ENCODE measurements at regions not wholly inside any gene's neighbourhood (a gene's known extent, or its start where the extent isn't known, plus 50 kb on each side); places are given as distances from the start of the nearest gene placed in this dataset.
"Not testable (repeated sequence)": the region's sequence is repeated elsewhere in the genome, so short reads cannot be mapped to it uniquely, and the experiment has no call there.

GRCh38 chr2:22970284-22970975, 414.5 kb upstream of the KLHL29 start:
- H3K27me3 ChIP-seq (ENCODE audit: control insufficient read depth in 3 of 3, insufficient read depth in 3 of 3, low read depth in 1 of 3, low read length in 3 of 3), result no peaks in the 10 kb centered on the region
- WGBS, 2 donors (ENCODE audit: extremely low coverage in 2 of 2, insufficient read length in 2 of 2, insufficient replicate concordance in 1 of 2), result no CpG with 5 or more reads among the region's 8 CpGs
- H3K9ac ChIP-seq (ENCODE audit: low read depth, low read length, poor library complexity), result no peak overlapping the region
- no peaks in the 10 kb centered on the region for H3K9me3 ChIP-seq (replicated peaks in 1 of 2; ENCODE audit: control insufficient read depth in 2 of 2, insufficient read depth in 1 of 2, low read depth in 1 of 2, low read length in 2 of 2)
- H3K4me1 ChIP-seq (ENCODE audit: control insufficient read depth in 2 of 2, insufficient read depth in 1 of 2, low read depth in 1 of 2, low read length in 2 of 2), result peaks cover 0 to 3% of the 10 kb centered on the region in 2 donors
- no peak overlapping the region for H3K4me3 ChIP-seq (ENCODE audit: low read length in 2 of 2)
- no peak overlapping the region for H3K4me2 ChIP-seq (ENCODE audit: insufficient read depth, low read length, poor library complexity, severe bottlenecking)
- H3K4ac ChIP-seq (ENCODE audit: low read length), result no peak overlapping the region
- H2BK12ac ChIP-seq (ENCODE audit: low read length), result no peak overlapping the region
- no peak overlapping the region for H2BK5ac ChIP-seq (ENCODE audit: low read length)
- H3K36me3 ChIP-seq (replicated peaks in 1 of 2; ENCODE audit: control insufficient read depth in 2 of 2, insufficient read depth in 2 of 2, low read length in 2 of 2), result no peaks in the 10 kb centered on the region
- H2AK5ac ChIP-seq (ENCODE audit: low read depth, low read length), result no peak overlapping the region
- no peak overlapping the region for H4K91ac ChIP-seq (ENCODE audit: low read depth, low read length, poor library complexity)
- no peak overlapping the region for H4K8ac ChIP-seq (ENCODE audit: low read depth, low read length)
- no peaks in the 10 kb centered on the region for H3K79me1 ChIP-seq (ENCODE audit: low read depth, low read length)
- no peak overlapping the region for H3K27ac ChIP-seq (replicated peaks; ENCODE audit: low read length)
- H2AFZ ChIP-seq (ENCODE audit: low read length), result no peak overlapping the region
- no peak overlapping the region for H3K14ac ChIP-seq (ENCODE audit: low read length)
- no peak overlapping the region for H3K23ac ChIP-seq (ENCODE audit: low read depth, low read length, poor library complexity)
- H2BK15ac ChIP-seq (ENCODE audit: low read length), result no peak overlapping the region
- no peak overlapping the region for H3K18ac ChIP-seq (ENCODE audit: low read length)
- DNase-seq (ENCODE audit: low spot score), result no peak
- no peak overlapping the region for H2BK120ac ChIP-seq (ENCODE audit: low read depth, low read length)

GRCh38 chr2:22970991-22971390, 414.0 kb upstream of the KLHL29 start:
- H4K8ac ChIP-seq (ENCODE audit: low read depth, low read length), result no peak overlapping the region
- H2AFZ ChIP-seq (ENCODE audit: low read length), result no peak overlapping the region
- no peak overlapping the region for H3K4ac ChIP-seq (ENCODE audit: low read length)
- H2BK12ac ChIP-seq (ENCODE audit: low read length), result no peak overlapping the region
- WGBS, 2 donors (ENCODE audit: extremely low coverage in 2 of 2, insufficient read length in 2 of 2, insufficient replicate concordance in 1 of 2), result no CpG with 5 or more reads among the region's 2 CpGs
- no peak overlapping the region for H2BK5ac ChIP-seq (ENCODE audit: low read length)
- no peaks in the 10 kb centered on the region for H3K9me3 ChIP-seq (replicated peaks in 1 of 2; ENCODE audit: control insufficient read depth in 2 of 2, insufficient read depth in 1 of 2, low read depth in 1 of 2, low read length in 2 of 2)
- H2AK5ac ChIP-seq (ENCODE audit: low read depth, low read length), result no peak overlapping the region
- no peak overlapping the region for H3K23ac ChIP-seq (ENCODE audit: low read depth, low read length, poor library complexity)
- H3K27me3 ChIP-seq (ENCODE audit: control insufficient read depth in 3 of 3, insufficient read depth in 3 of 3, low read depth in 1 of 3, low read length in 3 of 3), result no peaks in the 10 kb centered on the region
- H3K18ac ChIP-seq (ENCODE audit: low read length), result peak overlapping the region; percentile 18
- no peaks in the 10 kb centered on the region for H3K36me3 ChIP-seq (replicated peaks in 1 of 2; ENCODE audit: control insufficient read depth in 2 of 2, insufficient read depth in 2 of 2, low read length in 2 of 2)
- no peak overlapping the region for H4K91ac ChIP-seq (ENCODE audit: low read depth, low read length, poor library complexity)
- no peak for DNase-seq (ENCODE audit: low spot score)
- H3K27ac ChIP-seq (replicated peaks; ENCODE audit: low read length), result no peak overlapping the region
- no peak overlapping the region for H3K9ac ChIP-seq (ENCODE audit: low read depth, low read length, poor library complexity)
- H3K4me1 ChIP-seq (ENCODE audit: control insufficient read depth in 2 of 2, insufficient read depth in 1 of 2, low read depth in 1 of 2, low read length in 2 of 2), result peaks cover 0 to 3% of the 10 kb centered on the region in 2 donors
- no peak overlapping the region for H3K4me3 ChIP-seq (ENCODE audit: low read length in 2 of 2)
- no peak overlapping the region for H3K14ac ChIP-seq (ENCODE audit: low read length)
- H2BK15ac ChIP-seq (ENCODE audit: low read length), result no peak overlapping the region
- no peak overlapping the region for H2BK120ac ChIP-seq (ENCODE audit: low read depth, low read length)
- H3K79me1 ChIP-seq (ENCODE audit: low read depth, low read length), result no peaks in the 10 kb centered on the region
- no peak overlapping the region for H3K4me2 ChIP-seq (ENCODE audit: insufficient read depth, low read length, poor library complexity, severe bottlenecking)

- H3K27ac ChIP-seq (replicated peaks; ENCODE audit: low read length), result no peak overlapping the region
- H4K91ac ChIP-seq (ENCODE audit: low read depth, low read length, poor library complexity), result no peak overlapping the region
- H3K9me3 ChIP-seq (replicated peaks in 1 of 2; ENCODE audit: control insufficient read depth in 2 of 2, insufficient read depth in 1 of 2, low read depth in 1 of 2, low read length in 2 of 2), result no peaks in the 10 kb centered on the region
- H2AK5ac ChIP-seq (ENCODE audit: low read depth, low read length), result no peak overlapping the region
- no peaks in the 10 kb centered on the region for H3K27me3 ChIP-seq (ENCODE audit: control insufficient read depth in 3 of 3, insufficient read depth in 3 of 3, low read depth in 1 of 3, low read length in 3 of 3)
- peaks cover 2% of the 10 kb centered on the region for H3K79me1 ChIP-seq (ENCODE audit: low read depth, low read length)
- no peak overlapping the region for H3K9ac ChIP-seq (ENCODE audit: low read depth, low read length, poor library complexity)
- H3K14ac ChIP-seq (ENCODE audit: low read length), result no peak overlapping the region
- H3K4me3 ChIP-seq (ENCODE audit: low read length in 2 of 2), result no peak overlapping the region
- H3K4ac ChIP-seq (ENCODE audit: low read length), result no peak overlapping the region
- no peak overlapping the region for H2BK5ac ChIP-seq (ENCODE audit: low read length)
- H3K4me2 ChIP-seq (ENCODE audit: insufficient read depth, low read length, poor library complexity, severe bottlenecking), result no peak overlapping the region
- H2BK12ac ChIP-seq (ENCODE audit: low read length), result no peak overlapping the region
- H2BK120ac ChIP-seq (ENCODE audit: low read depth, low read length), result no peak overlapping the region
- no peak overlapping the region for H3K18ac ChIP-seq (ENCODE audit: low read length)
- H2BK15ac ChIP-seq (ENCODE audit: low read length), result no peak overlapping the region
- no peak overlapping the region for H4K8ac ChIP-seq (ENCODE audit: low read depth, low read length)
- H3K36me3 ChIP-seq (replicated peaks in 1 of 2; ENCODE audit: control insufficient read depth in 2 of 2, insufficient read depth in 2 of 2, low read length in 2 of 2), result no peaks in the 10 kb centered on the region
- no peak for DNase-seq (ENCODE audit: low spot score)
- H3K23ac ChIP-seq (ENCODE audit: low read depth, low read length, poor library complexity), result no peak overlapping the region
- no peaks in the 10 kb centered on the region for H3K4me1 ChIP-seq (ENCODE audit: control insufficient read depth in 2 of 2, insufficient read depth in 1 of 2, low read depth in 1 of 2, low read length in 2 of 2)
- H2AFZ ChIP-seq (ENCODE audit: low read length), result no peak overlapping the region
- no CpG with 5 or more reads among the region's 1 CpG for WGBS, 2 donors (ENCODE audit: extremely low coverage in 2 of 2, insufficient read length in 2 of 2, insufficient replicate concordance in 1 of 2)
These were observed 403.2 kb upstream of the KLHL29 start for GRCh38 chr2:22981785-22982184.

- H3K36me3 ChIP-seq (replicated peaks in 1 of 2; ENCODE audit: control insufficient read depth in 2 of 2, insufficient read depth in 2 of 2, low read length in 2 of 2); H3K18ac ChIP-seq (ENCODE audit: low read length); H4K8ac ChIP-seq (ENCODE audit: low read depth, low read length); H3K23ac ChIP-seq (ENCODE audit: low read depth, low read length, poor library complexity); H3K79me1 ChIP-seq (ENCODE audit: low read depth, low read length); H3K4ac ChIP-seq (ENCODE audit: low read length); H3K4me3 ChIP-seq (ENCODE audit: low read length in 2 of 2); H2AFZ ChIP-seq (ENCODE audit: low read length); H2BK12ac ChIP-seq (ENCODE audit: low read length); DNase-seq (ENCODE audit: low spot score); H2BK120ac ChIP-seq (ENCODE audit: low read depth, low read length); H2AK5ac ChIP-seq (ENCODE audit: low read depth, low read length); H2BK15ac ChIP-seq (ENCODE audit: low read length); H4K91ac ChIP-seq (ENCODE audit: low read depth, low read length, poor library complexity); H3K9me3 ChIP-seq (replicated peaks in 1 of 2; ENCODE audit: control insufficient read depth in 2 of 2, insufficient read depth in 1 of 2, low read depth in 1 of 2, low read length in 2 of 2); H3K4me1 ChIP-seq (ENCODE audit: control insufficient read depth in 2 of 2, insufficient read depth in 1 of 2, low read depth in 1 of 2, low read length in 2 of 2); H3K27ac ChIP-seq (replicated peaks; ENCODE audit: low read length); H3K9ac ChIP-seq (ENCODE audit: low read depth, low read length, poor library complexity); H3K4me2 ChIP-seq (ENCODE audit: insufficient read depth, low read length, poor library complexity, severe bottlenecking); H2BK5ac ChIP-seq (ENCODE audit: low read length); H3K27me3 ChIP-seq (ENCODE audit: control insufficient read depth in 3 of 3, insufficient read depth in 3 of 3, low read depth in 1 of 3, low read length in 3 of 3); H3K14ac ChIP-seq (ENCODE audit: low read length): not testable (repeated sequence)
- no CpG with 5 or more reads among the region's 25 CpGs for WGBS, 2 donors (ENCODE audit: extremely low coverage in 2 of 2, insufficient read length in 2 of 2, insufficient replicate concordance in 1 of 2)
These were observed 400.8 kb upstream of the KLHL29 start for GRCh38 chr2:22984152-22984551.
